ENCODE measurements at regions not wholly inside any gene's neighbourhood (a gene's known extent, or its start where the extent isn't known, plus 50 kb on each side); places are given as distances from the start of the nearest gene placed in this dataset.

DNA sequence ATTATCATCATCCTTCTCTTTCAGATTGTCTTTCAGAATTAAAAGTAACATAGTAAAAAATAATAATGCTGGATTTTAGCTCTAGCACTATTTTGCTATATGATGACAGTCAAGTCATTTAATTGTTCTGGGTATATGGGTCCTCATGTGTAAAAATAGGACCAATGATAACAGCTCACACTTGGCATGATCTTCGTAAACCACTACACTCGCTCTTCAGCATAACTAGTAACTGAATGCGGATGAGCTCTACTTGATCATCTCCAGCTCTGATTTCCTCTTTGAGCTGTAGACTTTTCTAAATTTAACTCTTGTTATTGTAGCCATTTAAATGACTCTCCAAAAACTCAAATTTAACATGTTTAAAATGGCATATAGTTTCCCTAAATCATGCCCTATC lies 831.8 kb upstream of the HS3ST1 start:
- Histone ChIP-seq H3K4me1 (no peaks in the 10 kb centered on the region), H3K27ac (no peak overlapping the region), H3K27me3 (no peaks in the 10 kb centered on the region), H3K36me3 (no peaks in the 10 kb centered on the region), H3K9me3 (no peaks in the 10 kb centered on the region), H3K4me3 (no peak overlapping the region)
- WGBS, 2 donors = 92 to 97% methylated on average over 3 of the region's 3 CpGs
- TF ChIP-seq POLR2A (IDR thresholded peaks at IDR 0.05) (no peak), POLR2AphosphoS5 (IDR thresholded peaks at IDR 0.05) (no peak), CTCF (IDR thresholded peaks at IDR 0.05) (no peak), EP300 (IDR thresholded peaks at IDR 0.05) (no peak)
- no peak for DNase-seq
- ATAC-seq (ENCODE audit: low FRiP score in 2 of 2) = no peak

GRCh38 chr4:12244973-12245372 lies 816.3 kb upstream of the HS3ST1 start:
- 39 to 40% methylated on average over 3 of the region's 3 CpGs for WGBS, 2 donors
- Histone ChIP-seq H3K36me3 (no peaks in the 10 kb centered on the region), H3K27me3 (no peaks in the 10 kb centered on the region), H3K27ac (no peak overlapping the region), H3K9me3 (no peaks in the 10 kb centered on the region), H3K4me1 (peaks cover 0 to 8% (median 0%) of the 10 kb centered on the region in 4 donors), H3K4me3 (no peak overlapping the region)
- ATAC-seq (ENCODE audit: low FRiP score in 2 of 2) (no peak), DNase-seq (no peak)
- TF ChIP-seq EP300 (IDR thresholded peaks at IDR 0.05) = no peak
- no peak for TF ChIP-seq POLR2AphosphoS5 (IDR thresholded peaks at IDR 0.05)
- no peak for TF ChIP-seq POLR2A (IDR thresholded peaks at IDR 0.05)
- no peak for TF ChIP-seq CTCF (IDR thresholded peaks at IDR 0.05)

DNA sequence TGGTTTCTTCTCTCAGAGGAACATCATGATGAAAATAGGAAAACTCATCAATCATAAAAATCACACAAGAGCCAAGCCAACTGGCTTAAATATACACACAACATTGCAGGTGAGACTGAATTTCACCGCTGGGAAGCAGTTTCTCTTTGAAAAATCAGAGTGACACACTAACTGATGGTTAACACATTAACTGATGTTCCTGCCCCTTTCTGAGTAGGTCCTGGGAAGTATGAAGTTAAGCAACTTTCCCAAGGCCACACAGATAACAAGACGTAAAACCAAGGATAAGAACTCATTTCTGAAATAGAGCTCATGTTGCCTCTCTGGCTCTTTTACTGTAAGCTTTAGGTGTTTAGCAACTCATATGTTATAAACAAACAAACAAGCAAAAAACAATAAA lies 813.7 kb upstream of the HS3ST1 start:
- H3K27ac ChIP-seq = no peak overlapping the region
- no peaks in the 10 kb centered on the region for H3K9me3 ChIP-seq
- H3K4me3 ChIP-seq = no peak overlapping the region
- H3K4me1 ChIP-seq = peaks cover 0 to 8% (median 0%) of the 10 kb centered on the region in 4 donors
- no peaks in the 10 kb centered on the region for H3K36me3 ChIP-seq
- DNase-seq = no peak
- TF ChIP-seq POLR2AphosphoS5 (IDR thresholded peaks at IDR 0.05) (no peak), POLR2A (IDR thresholded peaks at IDR 0.05) (no peak), EP300 (IDR thresholded peaks at IDR 0.05) (no peak), CTCF (IDR thresholded peaks at IDR 0.05) (no peak)
- H3K27me3 ChIP-seq = no peaks in the 10 kb centered on the region
- WGBS, 2 donors = 68 to 75% methylated on average over 2 of the region's 2 CpGs
- ATAC-seq (ENCODE audit: low FRiP score in 2 of 2) = no peak

DNA sequence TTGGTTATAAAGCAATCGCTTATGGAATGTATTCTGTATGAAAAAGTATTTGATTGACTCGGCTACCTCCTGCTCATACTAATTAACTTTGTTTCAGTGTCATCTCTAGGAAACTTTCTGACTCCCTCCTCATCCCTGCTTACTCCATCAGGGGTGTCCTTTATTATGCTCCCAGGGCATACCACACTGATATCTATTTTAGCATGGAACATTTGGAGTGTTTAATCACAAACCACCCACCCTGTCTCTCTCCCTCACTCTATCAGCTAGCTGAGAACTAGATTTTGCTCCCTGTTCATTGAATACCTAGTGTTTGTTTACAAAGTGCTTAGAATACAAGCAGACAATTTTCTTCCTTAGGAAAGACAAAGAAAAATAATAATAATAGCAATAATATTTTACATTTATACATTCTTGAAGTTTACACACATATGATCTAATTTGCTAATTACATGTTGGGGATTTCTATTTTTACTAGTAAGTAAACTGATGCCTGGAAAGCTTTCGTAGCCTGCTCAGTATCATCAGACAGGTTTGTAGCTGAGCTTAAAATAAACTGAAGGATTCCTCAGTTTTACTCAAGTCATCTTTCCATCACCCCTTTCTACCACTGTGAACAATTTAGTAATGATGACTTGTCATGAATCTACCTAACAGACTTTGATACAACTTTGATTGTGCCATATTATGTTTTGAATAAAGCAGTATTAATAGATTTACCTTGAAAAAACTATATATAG lies 811.4 kb upstream of the HS3ST1 start:
- TF ChIP-seq CTCF (IDR thresholded peaks at IDR 0.05) (no peak), EP300 (IDR thresholded peaks at IDR 0.05) (no peak), POLR2A (IDR thresholded peaks at IDR 0.05) (no peak), POLR2AphosphoS5 (IDR thresholded peaks at IDR 0.05) (no peak)
- Histone ChIP-seq H3K9me3 (no peaks in the 10 kb centered on the region), H3K4me3 (no peak overlapping the region), H3K36me3 (no peaks in the 10 kb centered on the region), H3K27ac (no peak overlapping the region), H3K27me3 (no peaks in the 10 kb centered on the region), H3K4me1 (peaks cover 0 to 8% (median 0%) of the 10 kb centered on the region in 4 donors)
- DNase-seq (no peak), ATAC-seq (ENCODE audit: low FRiP score in 2 of 2) (no peak)
- WGBS, 2 donors = 44 to 65% methylated on average over 3 of the region's 3 CpGs

DNA sequence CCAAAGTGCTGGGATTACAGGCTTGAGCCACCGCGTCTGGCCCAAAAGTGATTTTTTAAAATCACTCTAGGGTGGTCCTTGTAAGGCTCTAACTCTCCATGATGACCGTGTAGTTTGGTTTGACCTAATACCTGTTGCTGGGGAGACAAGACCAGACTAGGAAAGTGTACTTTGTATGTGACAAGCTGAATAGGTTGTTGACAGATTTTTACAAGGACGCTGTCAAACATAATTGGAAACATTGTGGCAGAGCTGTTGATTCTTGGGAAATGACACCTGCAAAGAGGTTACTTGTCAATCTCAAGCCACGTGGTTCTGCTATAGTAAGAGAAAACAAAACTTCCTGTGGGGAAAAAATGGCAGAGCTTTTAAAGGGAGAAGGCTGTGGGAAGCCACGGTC lies 802.4 kb upstream of the HS3ST1 start:
- Histone ChIP-seq H3K4me3 (no peak overlapping the region), H3K4me1 (no peaks in the 10 kb centered on the region), H3K9me3 (no peaks in the 10 kb centered on the region), H3K27me3 (no peaks in the 10 kb centered on the region), H3K27ac (no peak overlapping the region), H3K36me3 (no peaks in the 10 kb centered on the region)
- ATAC-seq (ENCODE audit: low FRiP score in 2 of 2) (no peak), DNase-seq (no peak)
- WGBS, 2 donors = 59 to 62% methylated on average over 6 of the region's 6 CpGs
- no peak for TF ChIP-seq EP300 (IDR thresholded peaks at IDR 0.05)
- TF ChIP-seq POLR2AphosphoS5 (IDR thresholded peaks at IDR 0.05) = no peak
- TF ChIP-seq POLR2A (IDR thresholded peaks at IDR 0.05) = no peak
- no peak for TF ChIP-seq CTCF (IDR thresholded peaks at IDR 0.05)
